ENCODE measurements at regions not wholly inside any gene's neighbourhood (a gene's known extent, or its start where the extent isn't known, plus 50 kb on each side); places are given as distances from the start of the nearest gene placed in this dataset.

GRCh38 chr3:6362406-6362805 is 498.5 kb upstream of the GRM7 start:
- Histone ChIP-seq H3K9ac (ENCODE audit: insufficient read depth, low read length, poor library complexity, severe bottlenecking) (no peak overlapping the region), H2AFZ (ENCODE audit: insufficient read depth, low read depth, low read length, poor library complexity, severe bottlenecking) (no peak overlapping the region), H3K27me3 (ENCODE audit: control insufficient read depth in 2 of 2, insufficient read depth in 2 of 2, low read length in 2 of 2) (no peaks in the 10 kb centered on the region), H3K36me3 (replicated peaks in 1 of 2; ENCODE audit: control insufficient read depth in 1 of 2, insufficient read depth in 2 of 2, low read length in 2 of 2) (no peaks in the 10 kb centered on the region), H4K20me1 (ENCODE audit: insufficient read depth, low read length) (no peaks in the 10 kb centered on the region), H3K27ac (ENCODE audit: low read depth in 1 of 2, low read length in 2 of 2) (no peak overlapping the region), H3K79me2 (ENCODE audit: insufficient read depth, low read length) (no peaks in the 10 kb centered on the region), H3K9me3 (replicated peaks in 1 of 2; ENCODE audit: control insufficient read depth in 1 of 2, insufficient read depth in 1 of 2, low read length in 2 of 2) (no peaks in the 10 kb centered on the region), H3K4me2 (replicated peaks; ENCODE audit: extremely low read depth, low read length, poor library complexity, severe bottlenecking) (no peak overlapping the region), H3K4me1 (ENCODE audit: control insufficient read depth in 1 of 2, insufficient read depth in 2 of 2, low read length in 2 of 2) (no peaks in the 10 kb centered on the region), H3K4me3 (replicated peaks in 1 of 3; ENCODE audit: low read depth in 2 of 3, low read length in 3 of 3) (no peak overlapping the region)
- Mint-ChIP-seq H3K36me3 (no peaks in the 10 kb centered on the region), H3K9me3 (peaks cover 0 to 18% (median 12%) of the 10 kb centered on the region in 7 donors), H3K27me3 (ENCODE audit: low read depth in 3 of 3) (no peaks in the 10 kb centered on the region), H3K4me1 (no peaks in the 10 kb centered on the region), H3K4me3 (no peak overlapping the region), H3K27ac (no peak overlapping the region)
- DNase-seq: no peak
- WGBS (ENCODE audit: insufficient coverage): no CpG with 5 or more reads among the region's 4 CpGs
- no peak for TF ChIP-seq CTCF (IDR thresholded peaks at IDR 0.05)
- intact Hi-C loops (cut with micrococcal nuclease): no loop called here

GRCh38 chr3:6367171-6367570 is 493.7 kb upstream of the GRM7 start:
- H3K9ac ChIP-seq (ENCODE audit: insufficient read depth, low read length, poor library complexity, severe bottlenecking): no peak overlapping the region
- no peak overlapping the region for H3K4me3 Mint-ChIP-seq
- H3K4me3 ChIP-seq (replicated peaks in 1 of 3; ENCODE audit: low read depth in 2 of 3, low read length in 3 of 3): no peak overlapping the region
- H2AFZ ChIP-seq (ENCODE audit: insufficient read depth, low read depth, low read length, poor library complexity, severe bottlenecking): no peak overlapping the region
- no peak for TF ChIP-seq CTCF (IDR thresholded peaks at IDR 0.05)
- 100% methylated on average over 1 of the region's 2 CpGs for WGBS (ENCODE audit: insufficient coverage)
- no peaks in the 10 kb centered on the region for H3K36me3 Mint-ChIP-seq
- no peaks in the 10 kb centered on the region for H3K36me3 ChIP-seq (replicated peaks in 1 of 2; ENCODE audit: control insufficient read depth in 1 of 2, insufficient read depth in 2 of 2, low read length in 2 of 2)
- peaks cover 0 to 3% (median 1%) of the 10 kb centered on the region in 3 donors for H3K27me3 Mint-ChIP-seq (ENCODE audit: low read depth in 3 of 3)
- no peak for DNase-seq
- H3K4me2 ChIP-seq (replicated peaks; ENCODE audit: extremely low read depth, low read length, poor library complexity, severe bottlenecking): no peak overlapping the region
- H3K9me3 Mint-ChIP-seq: peaks cover 0 to 12% (median 6%) of the 10 kb centered on the region in 7 donors
- no peaks in the 10 kb centered on the region for H3K27me3 ChIP-seq (ENCODE audit: control insufficient read depth in 2 of 2, insufficient read depth in 2 of 2, low read length in 2 of 2)
- H4K20me1 ChIP-seq (ENCODE audit: insufficient read depth, low read length): no peaks in the 10 kb centered on the region
- no peaks in the 10 kb centered on the region for H3K79me2 ChIP-seq (ENCODE audit: insufficient read depth, low read length)
- no peaks in the 10 kb centered on the region for H3K4me1 Mint-ChIP-seq
- H3K27ac Mint-ChIP-seq: no peak overlapping the region
- intact Hi-C loops (cut with micrococcal nuclease): no loop called here
- H3K9me3 ChIP-seq (replicated peaks in 1 of 2; ENCODE audit: control insufficient read depth in 1 of 2, insufficient read depth in 1 of 2, low read length in 2 of 2): no peaks in the 10 kb centered on the region
- H3K27ac ChIP-seq (ENCODE audit: low read depth in 1 of 2, low read length in 2 of 2): no peak overlapping the region
- no peaks in the 10 kb centered on the region for H3K4me1 ChIP-seq (ENCODE audit: control insufficient read depth in 1 of 2, insufficient read depth in 2 of 2, low read length in 2 of 2)
